NCI-H748 treated with DMSO at 0.1 percent for 48 hours (cell line): ENCODE measurements at regions not wholly inside any gene's neighbourhood (a gene's known extent, or its start where the extent isn't known, plus 50 kb on each side); places are given as distances from the start of the nearest gene placed in this dataset.

Experiments used
- DNase-seq: peaks from one replicate; lab custom pipeline; 2025; lab: John Stamatoyannopoulos, UW

DNA sequence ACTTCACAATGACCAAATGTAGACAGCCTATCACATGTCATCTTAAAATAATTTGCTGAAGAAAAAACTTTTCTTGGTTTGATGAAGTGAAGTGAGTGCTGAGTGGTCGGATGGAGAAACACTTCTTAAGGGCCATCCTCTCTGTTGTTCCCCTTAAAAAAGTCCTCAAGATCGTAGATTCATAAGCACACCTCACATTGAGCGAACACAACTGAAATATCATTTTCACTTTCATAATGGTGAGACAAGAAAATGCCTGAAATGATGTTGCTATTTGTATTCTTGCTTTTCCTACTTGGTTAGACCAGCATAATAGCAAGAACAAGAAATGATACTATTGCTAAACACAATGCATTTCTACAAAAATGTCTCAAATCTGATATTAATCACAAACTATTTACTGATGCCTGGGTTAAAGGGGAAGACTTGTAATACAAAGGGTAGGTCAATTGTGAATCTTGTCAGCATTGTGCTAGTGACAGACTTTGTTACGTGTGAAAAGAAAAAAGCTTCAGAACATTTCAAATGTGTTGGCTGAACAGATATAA, 305.6 kb upstream of the NR3C2 start:
- no peak for DNase-seq

DNA sequence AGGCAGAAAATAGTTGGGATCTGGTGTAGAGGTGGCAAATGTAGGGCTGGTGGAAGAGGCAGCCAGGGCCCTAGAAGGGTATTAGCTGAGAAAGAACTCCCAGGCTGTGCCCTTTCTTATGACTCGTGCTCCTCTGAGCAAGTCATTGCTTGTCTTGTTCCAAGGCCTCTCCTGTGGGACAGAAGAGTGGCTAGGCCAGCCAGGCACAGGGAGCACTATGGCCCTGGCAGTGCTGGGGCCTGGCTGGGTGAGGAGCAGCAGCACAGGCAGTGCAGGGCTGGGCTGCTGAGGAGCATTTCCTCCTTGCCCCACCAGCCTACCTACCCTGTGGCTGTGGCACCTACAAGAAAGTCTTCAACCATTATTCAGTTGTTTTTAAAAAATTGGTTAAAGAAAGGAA, 298.5 kb upstream of the NR3C2 start:
- no peak for DNase-seq

DNA sequence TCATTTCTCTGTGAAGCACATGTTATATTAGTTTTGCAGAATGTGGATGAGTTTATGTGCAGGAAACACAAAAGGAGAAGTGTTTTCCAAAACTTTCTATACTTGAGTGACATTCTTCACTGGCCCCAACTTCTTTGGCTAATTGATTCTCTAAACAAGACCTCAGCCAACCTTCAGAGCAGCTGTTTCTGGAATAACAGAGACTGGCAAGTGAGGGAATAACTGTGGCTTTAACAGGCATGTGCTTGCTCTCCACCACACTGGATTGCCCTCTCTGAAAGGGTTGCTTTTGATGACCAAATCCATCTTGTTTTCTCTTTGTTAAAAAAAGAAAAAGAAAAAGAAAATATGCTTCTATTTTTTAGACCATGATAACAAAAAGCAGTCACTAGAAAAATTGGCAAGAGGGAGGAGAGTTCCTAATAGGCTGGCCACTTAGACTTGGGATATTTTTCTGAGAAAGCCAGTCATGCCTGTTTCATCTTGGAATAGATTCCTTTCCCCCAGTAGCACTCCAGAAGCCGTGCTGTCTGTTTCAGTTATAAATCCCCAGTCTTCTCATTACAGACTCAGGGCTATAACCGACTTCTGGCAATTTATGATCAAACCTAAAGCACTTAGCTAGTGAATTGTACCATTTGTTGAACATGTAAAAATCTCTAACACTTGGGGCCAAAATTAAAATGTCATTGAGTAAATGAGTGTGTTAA, 295.0 kb upstream of the NR3C2 start:
- DNase-seq = no peak

DNA sequence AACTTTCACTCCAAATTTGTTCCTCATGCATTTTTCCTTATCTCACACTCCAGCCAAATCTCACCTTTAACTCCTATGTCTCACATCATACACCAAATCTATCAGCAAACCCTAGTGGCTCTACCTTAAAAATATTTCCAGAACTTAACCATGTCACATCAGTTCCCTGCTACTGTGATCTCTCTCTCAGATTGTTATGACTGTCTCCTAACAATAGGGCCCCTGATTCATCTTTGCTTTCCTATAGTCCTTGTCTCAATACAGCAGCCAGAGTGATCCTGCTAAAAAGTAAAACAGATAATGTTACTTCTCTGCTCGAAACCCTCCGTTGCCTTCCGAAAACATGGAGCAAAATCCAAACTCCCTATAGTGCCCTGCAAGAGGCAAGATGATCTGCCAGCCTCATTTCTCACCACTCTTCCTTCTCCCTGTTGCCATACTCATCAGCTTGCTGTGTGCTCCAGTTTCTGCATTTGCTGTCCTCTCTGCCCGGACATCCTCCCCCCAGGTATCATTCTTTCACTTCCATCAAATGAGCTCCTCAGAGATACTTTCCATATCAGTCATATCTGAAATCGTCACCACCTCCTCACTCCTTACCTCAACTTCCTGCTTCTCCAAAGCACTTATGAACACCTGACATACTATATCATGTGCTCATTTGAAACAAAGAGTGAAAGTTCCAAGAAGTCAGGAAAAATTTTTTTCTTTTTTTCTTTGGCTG, 293.4 kb upstream of the NR3C2 start:
- no peak for DNase-seq

DNA sequence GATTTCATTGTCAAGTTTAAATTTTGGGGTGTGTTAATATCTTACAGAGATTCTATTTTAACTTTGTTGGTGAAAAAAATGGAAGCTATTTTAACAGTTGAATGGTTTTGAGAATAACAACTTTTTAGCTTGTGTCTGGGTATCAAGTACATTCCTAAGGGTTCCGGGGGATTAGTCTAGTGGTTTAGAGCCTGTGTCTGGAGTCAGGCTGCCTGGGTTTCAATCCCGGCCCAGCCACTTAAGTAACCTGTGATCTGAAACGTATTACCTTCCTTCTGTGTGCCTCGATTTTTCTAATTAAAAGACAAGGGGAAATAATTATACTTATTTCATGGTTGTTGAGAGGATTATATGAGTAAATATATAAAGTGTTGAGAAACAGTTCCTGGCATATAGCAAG, 288.6 kb upstream of the NR3C2 start:
- no peak for DNase-seq

DNA sequence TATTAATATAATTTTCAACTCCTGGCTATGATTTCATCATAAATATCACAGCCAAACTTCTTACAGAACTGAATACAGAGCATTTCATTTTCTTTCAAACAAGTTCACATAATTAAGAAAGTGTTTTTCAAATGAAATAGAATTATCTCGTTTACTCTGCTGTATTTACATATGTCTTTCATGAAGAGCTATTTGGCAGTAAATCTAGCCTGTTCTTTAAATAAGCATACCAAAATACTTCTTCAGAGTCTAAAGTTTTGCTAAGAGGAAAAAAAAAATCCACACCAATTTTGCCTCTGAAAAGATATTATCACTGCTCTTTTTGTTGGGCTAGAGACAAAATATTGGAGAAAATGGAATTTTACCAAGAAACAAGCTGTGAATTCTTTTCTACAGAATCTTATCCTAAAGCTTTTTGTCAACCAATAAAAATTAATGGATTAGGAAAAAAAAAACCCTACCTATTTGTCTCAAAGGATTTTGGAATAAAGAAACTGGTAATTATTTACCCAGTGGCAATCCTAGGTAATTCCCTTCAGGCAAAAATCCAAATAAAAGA, 287.9 kb upstream of the NR3C2 start:
- DNase-seq = no peak

DNA sequence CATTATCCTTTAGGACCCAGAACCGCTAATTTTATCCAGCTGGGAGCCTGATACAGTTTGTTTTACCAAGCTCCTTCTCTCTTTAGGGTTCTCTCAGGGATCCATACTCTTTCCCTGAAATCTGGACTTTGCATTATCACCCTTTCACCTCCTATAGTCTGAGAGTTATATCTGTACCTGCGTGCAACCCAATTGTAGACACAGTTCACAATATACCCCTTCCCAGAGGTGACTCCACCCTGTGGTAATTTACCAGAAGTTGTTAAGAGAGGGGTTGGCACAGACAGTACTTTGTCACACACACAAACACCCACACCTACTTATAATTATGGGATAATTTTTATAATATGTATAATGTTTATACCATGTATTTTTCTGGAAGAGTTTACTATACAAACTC, 275.8 kb upstream of the NR3C2 start:
- no peak for DNase-seq

DNA sequence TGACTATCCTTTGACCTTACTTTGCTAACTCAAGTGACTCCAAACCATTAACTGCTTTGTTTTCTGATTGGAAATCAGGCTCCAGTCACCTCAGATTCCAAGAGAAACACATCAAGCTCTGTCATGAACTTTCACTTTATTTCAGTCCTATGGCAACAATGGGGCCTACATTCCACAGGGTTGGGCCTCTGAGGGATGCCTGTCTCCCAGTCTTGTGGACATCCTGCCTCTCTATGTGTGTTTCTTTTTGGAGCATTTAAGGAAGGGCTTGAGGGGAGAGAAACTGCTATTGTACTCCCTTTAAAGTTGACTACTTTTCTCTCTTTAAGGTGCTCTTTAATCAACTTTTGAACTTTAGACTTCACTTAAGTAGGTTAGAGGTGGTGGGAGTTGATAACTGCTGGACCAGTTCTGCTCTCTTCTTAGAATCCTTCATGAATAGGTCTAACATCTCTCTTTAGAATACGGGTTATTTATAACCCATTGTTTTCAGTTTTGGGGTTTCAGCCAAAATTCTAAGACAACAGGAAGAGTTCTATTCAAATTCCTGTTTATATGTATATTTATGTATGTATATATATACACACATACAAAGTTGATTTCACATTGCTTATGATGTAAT, 274.3 kb upstream of the NR3C2 start:
- no peak for DNase-seq

DNA sequence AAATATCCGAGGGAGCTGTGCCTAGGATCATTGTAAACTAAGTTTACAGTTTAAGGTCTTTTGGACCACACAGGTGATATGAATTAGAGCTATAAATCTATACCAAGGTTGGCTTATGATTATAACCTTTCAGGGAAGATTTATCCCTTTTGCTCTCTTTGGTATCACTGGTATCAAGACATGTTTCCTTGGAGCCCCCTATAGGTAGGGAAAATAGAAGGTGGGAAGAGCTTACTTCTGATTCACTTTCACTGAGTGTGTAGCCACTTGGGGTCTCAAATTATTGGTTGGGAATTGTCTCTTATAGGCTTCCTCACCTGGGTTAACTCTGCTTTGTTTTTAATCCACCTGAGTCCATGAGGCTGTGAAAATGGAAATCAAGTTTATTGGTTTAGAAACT, 262.1 kb upstream of the NR3C2 start:
- no peak for DNase-seq

DNA sequence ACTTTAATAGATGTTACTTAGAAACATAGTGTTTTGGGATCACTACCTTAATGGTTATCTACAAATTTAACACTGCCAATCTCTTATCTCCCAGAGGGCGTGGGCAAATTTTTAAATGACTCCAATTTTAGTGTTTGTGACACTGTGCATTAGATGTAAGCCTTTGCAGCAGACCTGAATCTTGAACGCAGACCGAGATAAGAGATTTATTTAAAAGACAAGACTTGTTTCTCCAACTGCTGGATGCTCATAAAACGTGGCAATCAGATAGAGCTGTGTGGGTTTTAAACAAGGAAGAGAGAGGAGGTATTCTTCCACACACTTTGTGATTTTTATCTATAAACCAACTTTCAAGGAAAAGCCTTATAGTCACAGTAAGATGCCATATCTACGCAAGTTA, 252.5 kb upstream of the NR3C2 start:
- DNase-seq = no peak

DNA sequence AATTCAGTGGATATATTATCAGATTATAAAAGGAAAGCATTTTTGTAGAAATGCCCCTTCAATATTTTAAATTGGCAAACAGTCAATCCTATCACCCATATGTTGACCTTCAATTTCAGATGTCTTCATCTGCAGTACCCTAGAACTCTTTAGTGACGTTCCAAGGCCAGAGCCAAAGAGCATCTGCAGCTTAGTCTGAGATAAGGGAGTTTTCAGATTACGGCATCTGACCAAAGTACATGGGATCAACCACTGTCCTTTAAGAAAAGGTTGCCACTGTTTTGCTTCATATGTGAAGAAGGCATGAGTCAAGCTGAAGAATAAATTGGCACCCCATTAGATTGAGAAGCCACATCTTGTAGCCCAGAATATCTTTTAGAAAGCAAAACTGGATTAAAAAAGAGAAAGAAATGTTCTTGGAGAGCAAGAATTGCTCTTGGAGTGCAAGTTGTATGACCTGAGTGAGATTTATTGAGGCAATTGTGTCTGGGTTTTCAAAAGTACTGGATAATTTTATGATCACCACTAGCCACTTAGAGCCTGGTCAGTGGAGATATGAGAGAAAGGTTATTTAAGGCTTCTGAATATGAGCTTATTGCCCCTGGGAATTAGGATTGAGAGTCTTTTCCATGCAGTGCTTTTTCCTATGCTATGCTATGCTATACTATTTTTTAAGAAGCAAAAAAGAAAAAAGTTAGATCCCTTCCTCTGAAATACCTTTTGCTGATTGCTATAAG, 251.9 kb upstream of the NR3C2 start:
- DNase-seq = no peak

DNA sequence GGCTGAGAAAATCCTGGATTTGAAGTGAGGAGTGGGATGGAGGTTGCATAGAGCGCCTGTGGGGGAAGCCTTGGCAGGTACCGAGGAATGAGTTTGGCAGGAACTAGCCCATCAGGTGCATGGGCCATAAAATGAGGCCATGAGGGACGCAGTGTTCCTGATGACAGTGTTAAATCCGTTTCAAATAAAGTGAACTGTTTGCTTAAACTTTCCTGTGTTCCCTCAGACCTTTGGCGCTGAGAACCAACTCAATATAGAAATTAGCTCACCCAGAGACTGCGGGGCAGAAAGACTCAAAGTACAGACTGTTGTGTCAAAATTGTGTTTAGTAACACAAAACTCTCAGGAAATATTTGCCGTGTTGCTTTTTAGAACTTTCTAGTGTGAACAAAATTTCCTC, 250.0 kb upstream of the NR3C2 start:
- DNase-seq = no peak

DNA sequence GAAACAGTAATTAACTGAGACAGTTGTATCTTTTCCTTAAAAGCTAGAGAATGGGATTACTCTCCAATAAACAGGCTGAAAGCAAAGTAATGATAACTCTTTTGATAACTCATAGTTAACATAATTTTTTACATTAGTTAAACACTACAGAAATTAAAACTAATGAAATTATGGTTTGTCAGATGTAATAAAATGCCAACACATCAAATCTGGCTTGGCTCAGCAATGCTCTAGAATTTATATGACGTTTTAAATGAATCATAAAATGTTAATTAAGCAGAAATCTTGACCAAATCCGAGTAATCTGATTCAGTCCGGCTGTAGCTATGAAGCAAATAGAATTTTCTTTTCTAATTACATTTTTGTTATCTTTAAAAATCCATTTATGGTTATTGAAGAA, 244.2 kb upstream of the NR3C2 start:
- DNase-seq = no peak

DNA sequence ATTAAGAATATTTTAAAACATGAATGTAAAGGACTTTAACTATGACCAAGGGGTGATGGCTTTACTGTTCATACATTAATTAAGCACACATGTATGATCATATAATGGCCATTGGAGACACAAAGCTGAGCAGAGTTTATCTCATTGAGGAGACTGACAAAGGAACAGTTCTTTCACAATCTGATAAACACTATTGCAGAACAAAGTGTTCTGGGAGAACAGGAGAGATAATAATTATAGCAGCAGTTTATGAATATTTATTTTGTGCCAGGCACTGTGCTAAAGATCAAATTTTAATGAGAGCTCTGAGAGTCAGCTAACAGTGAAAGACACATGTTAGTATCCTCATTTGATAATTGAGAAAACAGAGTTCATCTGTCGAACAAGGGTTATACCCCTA, 242.4 kb upstream of the NR3C2 start:
- no peak for DNase-seq

DNA sequence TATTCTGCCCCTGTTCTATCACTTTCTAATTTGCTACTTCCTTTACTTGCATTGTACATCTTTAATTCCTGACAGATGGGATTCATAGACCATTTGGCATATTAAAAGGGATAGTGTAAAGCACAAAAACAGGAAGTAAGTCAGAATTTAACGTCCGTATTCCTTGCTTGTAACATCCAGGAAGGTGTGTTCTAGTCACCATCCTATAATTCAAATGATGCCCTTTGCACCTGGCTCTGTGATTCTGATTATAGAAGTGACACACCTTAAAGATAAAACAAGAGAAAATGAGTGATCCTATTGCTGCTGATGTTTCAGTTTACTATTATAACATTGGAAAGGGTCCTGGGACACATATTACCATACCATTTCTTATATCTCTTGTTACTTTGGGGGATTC, 238.7 kb upstream of the NR3C2 start:
- DNase-seq = no peak

DNA sequence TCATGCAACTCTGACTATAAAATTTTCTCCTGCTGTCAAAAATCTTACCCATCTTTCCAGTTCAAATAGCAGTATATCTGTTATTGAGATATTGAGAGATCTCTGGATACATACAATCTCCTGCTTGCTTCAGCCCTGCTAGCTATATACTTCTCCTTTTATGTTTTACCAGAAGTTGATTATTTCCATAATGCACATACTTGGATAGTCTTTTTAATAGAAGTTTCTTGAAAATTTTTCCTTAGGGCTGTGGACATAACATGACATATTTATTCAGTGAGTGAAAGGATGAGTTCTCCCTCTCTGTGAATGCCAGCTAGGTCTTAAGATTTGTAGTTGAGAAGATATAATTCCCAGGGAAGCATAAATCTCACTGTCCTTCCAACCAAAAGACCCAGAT, 234.1 kb upstream of the NR3C2 start:
- no peak for DNase-seq

DNA sequence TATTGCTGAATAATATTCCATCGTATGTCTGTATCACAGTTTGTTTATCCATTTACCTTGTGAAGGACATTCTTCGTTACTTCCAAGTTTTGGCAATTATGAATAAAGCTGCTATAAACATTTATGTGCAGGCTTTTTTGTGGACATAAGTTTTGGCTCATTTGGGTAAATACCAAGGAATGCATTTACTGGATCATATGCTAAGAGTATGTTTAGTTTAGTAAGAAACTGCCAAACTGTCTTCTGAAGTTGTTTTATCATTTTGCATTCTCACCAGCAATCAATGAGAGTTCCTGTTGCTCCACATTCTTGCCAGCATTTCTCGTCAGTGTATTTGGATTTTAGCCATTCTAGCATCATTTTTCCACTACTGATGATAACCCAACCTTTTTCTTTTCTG, 232.7 kb upstream of the NR3C2 start:
- no peak for DNase-seq

DNA sequence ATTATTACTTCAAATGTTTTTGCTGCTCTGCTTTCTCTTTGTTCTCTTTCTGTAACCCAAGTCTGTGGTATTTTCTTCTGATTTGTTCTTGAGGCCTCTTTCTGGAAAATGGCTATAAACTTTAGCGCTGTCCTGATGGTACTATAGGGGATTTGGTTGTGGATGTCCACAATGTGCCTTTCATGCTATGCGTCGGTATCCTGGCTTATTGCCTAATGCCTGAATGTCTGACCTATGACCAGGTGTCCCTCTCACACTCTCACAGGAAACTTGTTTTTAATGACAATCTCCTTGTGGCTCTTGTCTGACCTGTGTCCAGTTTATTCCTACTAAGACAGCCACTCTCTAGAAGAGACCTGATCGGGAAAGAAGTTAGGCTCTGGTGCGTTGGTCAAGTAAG, 222.4 kb upstream of the NR3C2 start:
- DNase-seq = no peak

DNA sequence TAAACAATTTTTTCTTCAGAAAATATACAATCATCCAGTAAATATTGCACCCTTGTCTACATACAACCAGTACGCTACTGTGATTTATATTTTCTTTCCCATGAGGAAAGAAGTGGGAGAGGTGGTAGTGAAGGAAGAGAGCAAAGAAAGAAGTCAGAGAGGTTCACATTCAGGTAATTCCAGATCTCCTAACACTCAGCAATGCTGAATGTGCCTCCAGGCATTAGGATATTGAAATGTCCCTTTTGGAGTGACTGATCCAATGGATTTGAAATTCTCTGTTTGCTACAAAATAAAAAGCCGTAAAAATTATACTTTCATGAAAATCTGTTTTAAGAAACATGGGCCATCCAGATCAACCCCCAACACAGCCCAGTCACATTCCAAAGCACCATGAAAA, 211.9 kb upstream of the NR3C2 start:
- no peak for DNase-seq

DNA sequence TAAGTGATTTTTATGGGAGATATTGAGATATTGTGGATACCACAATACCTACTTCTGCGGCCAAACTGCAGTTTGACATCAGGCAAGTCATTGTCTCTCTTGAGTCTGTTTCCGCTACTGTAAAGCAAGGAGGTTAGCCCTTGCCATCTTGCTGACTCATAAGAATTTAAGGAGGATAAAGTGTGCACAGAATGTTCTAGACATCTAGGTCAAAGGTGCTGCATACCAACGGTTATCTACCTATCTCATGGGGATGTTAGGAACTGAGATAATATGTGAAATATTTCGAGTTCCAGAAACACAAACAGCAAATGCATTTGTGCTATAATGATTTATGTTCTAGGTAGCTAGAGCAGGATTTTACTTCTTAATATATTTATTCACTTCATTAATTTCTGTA, 211.5 kb upstream of the NR3C2 start:
- no peak for DNase-seq

DNA sequence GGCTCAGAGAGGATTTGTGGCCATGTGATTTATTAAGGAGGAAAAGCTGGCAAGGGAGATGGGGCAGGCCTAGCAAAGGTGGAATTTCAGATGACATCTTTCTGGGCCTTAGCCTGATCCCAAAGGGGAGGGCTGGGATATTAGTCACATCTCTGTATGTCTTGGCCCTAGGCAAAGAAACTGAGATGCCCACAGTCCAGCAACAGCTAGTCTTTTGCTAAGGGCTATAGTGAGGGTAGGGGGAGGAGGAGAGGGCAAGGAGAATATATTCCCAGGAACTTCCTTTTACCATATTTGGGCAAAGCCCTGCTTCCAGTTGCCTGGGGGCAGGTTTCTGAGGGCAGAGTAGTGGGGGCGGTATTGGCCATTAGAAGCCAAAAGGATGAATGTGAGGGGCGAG, 209.8 kb upstream of the NR3C2 start:
- no peak for DNase-seq

DNA sequence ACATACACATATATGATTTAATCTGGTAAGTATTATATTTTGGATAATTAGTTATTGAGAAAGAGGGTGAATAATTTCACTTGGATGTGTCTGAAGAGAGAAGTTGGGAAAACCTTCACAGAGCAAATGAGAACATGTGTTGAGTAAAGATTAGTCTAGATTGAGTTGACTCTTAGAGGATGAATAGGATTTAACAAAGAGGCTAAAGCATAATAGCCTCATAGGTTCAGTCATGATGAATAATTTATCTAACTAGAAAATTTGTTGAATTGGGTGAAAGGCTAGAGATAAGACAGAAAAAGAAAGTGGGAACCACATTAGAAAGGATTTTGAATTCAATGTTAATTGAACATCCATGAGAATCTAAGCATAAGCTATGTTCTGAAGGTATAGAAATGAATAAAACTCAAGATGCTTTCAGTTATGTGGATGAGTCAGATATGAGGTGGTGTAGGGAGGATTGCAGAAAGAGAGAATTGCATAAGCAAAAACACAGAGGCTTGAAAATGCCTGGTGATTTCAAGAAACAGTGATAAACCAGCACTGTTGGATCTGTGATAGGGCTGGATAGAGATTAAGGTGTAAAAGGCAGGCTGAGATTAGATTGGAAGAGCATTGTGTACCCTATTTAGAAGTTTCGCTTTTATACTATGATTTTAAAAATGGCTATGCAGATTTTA, 207.6 kb upstream of the NR3C2 start:
- no peak for DNase-seq
